Activated naive CD4-positive, alpha-beta T cell treated with anti-CD3 and anti-CD28 coated beads, Interleukin-2, amount 50 U/mL, for 72 hours (primary cell): ENCODE measurements at regions not wholly inside any gene's neighbourhood (a gene's known extent, or its start where the extent isn't known, plus 50 kb on each side); places are given as distances from the start of the nearest gene placed in this dataset.

ENCODE experiments used
- ATAC-seq, 2 donors: fragments of 150-1000 bp; cut with Tn5 transposase; 2 replicates each; pipeline ENCODE4 v1.10.0; 2021; ENCODE audit warnings: mild to moderate bottlenecking in 2 of 2, moderate library complexity in 2 of 2
- DNase-seq, 2 donors: peaks; one replicate each; pipeline ENCODE4 v3.0.0; 2021 to 2022; ENCODE audit warnings: low spot score in 2 of 2
- H3K27ac Mint-ChIP-seq, 2 donors: one replicate each; pipeline ENCODE4 v1.8.0; 2022; ENCODE audit warnings: mild to moderate bottlenecking in 2 of 2, mixed read lengths in 2 of 2
- H3K36me3 Mint-ChIP-seq, 2 donors: one replicate each; pipeline ENCODE4 v1.8.0; 2022; ENCODE audit warnings: mixed read lengths in 2 of 2
- H3K9me3 Mint-ChIP-seq, 2 donors: one replicate each; pipeline ENCODE4 v1.8.0; 2022; ENCODE audit warnings: mixed read lengths in 2 of 2

DNA sequence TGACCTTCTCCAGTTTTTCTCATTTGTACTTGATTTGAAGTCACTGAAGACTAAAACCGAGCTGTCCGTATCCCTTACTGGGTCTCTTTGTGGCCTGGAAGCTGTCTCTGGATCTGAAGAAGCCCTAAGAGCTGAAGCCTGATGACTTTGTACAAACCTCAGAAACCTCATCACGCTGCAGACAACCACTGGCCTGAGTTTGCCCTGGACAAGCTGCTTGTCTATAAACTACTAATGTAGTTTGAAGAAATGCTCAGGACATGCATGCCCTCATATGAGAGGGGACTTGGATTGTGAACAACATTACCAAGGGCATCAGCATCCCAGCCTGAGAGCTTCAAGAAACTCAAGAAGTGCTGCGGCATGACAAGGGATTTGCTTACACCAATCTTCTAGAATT, 79.3 kb upstream of the CBLN2 start:
- no peak overlapping the region for H3K27ac Mint-ChIP-seq

DNA sequence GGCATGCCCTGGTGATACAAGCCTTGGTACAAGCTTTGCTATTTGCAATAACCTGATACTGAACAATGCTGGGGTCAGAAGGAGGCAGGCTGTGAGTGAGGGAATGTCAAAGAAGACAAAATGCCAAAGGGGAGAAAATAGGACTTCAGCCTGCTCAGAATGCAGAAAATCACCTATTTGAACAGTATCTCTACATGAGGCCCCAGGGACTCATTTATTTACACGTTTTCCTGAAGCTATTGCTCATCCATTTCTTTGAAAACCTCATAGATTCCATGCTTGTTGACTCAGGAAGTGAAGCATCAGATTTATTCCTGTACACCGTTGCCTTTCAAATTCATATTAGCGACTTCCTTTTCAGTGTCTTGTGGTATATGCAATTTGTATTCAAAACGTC, 69.4 kb upstream of the CBLN2 start:
- H3K36me3 Mint-ChIP-seq, result peaks cover 0 to 9% of the 10 kb centered on the region in 2 donors
- DNase-seq (no peak), ATAC-seq (no peak)
- peaks cover 7 to 16% of the 10 kb centered on the region in 2 donors for H3K9me3 Mint-ChIP-seq
- H3K27ac Mint-ChIP-seq, result no peak overlapping the region

More for the DNA sequence above, 79.3 kb upstream of the CBLN2 start:
- no peak for DNase-seq
- Mint-ChIP-seq H3K36me3 (no peaks in the 10 kb centered on the region), H3K9me3 (peaks cover 4 to 5% of the 10 kb centered on the region in 2 donors)
- ATAC-seq, result no peak

DNA sequence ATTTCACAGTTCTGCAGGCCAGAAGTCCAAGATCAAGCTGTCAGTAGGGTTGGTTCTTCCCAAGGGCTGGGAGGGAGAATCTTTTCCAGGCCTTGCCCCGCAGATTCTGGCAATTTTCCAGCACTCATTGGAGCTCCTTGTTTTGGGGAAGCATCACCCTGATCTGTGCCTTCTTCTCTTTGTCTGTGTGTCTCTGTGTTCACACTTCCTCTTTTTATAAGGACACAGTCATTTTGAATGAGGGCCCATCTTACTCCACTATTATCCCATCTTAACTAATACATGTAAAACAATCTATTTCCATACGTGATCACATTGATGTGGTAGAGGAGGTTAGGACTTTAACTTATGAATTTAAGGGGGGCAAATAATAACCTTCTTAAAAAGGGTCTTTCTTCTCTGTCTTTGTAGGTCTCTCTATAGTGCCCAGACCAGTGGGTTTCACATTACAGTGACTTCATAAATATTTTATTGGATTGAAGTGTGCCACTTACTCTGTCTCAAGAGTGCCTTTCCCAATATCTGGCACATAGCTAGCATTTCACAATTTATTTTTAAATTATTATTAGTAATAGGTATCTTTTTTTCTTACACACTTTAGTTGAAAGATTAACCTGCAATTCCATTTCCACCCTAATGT, 68.9 kb upstream of the CBLN2 start:
- DNase-seq, result no peak
- no peak for ATAC-seq
- Mint-ChIP-seq H3K9me3 (peaks cover 7 to 20% of the 10 kb centered on the region in 2 donors), H3K36me3 (peaks cover 0 to 12% of the 10 kb centered on the region in 2 donors), H3K27ac (no peak overlapping the region)

DNA sequence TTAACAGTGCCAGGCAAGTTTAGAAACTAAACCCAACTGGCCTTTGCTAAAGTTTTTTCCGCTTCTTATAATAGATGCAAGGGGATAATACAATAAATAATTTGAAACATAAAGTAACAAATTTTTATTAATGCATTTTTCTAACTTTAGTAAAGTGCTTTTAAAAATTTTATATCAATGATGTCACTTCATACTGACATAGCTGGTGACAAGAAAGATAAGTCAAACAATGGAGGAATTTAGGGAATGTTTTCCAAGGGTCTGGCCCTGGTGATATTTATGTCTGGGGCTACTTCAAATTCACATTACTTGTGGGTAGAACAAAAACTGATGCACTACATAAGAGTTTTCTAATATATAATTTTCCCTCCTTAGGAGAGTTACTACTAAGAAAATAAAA, 61.2 kb upstream of the CBLN2 start:
- no peak for DNase-seq
- no peak for ATAC-seq
- Mint-ChIP-seq H3K9me3 (peaks cover 7 to 16% of the 10 kb centered on the region in 2 donors), H3K36me3 (peaks cover 0 to 11% of the 10 kb centered on the region in 2 donors), H3K27ac (no peak overlapping the region)

- peaks cover 0 to 11% of the 10 kb centered on the region in 2 donors for H3K36me3 Mint-ChIP-seq
- ATAC-seq, result no peak
- peaks cover 5 to 6% of the 10 kb centered on the region in 2 donors for H3K9me3 Mint-ChIP-seq
- DNase-seq, result no peak
- H3K27ac Mint-ChIP-seq, result no peak overlapping the region
Measured at GRCh38 chr18:72601944-72602343, 57.8 kb upstream of the CBLN2 start.

DNA sequence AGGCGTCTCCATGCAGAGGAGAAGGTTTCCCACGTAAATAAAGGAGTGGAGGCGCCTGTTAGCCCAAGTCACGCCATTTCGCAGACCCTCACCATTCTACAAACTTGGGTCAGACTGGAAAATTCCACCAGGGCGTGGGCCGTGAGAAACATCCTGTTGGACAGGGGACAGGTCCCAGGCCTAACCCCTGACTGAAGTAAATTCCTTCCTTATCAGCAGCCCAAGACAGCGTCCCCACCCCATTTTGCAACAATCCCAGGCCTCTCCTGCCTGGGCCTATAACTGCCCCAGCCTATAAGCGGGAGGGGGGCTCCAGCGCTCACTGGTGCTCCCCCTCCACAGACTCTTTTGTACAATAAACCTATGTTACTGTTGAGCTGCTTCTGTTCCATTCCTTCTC, 57.3 kb upstream of the CBLN2 start:
- H3K36me3 Mint-ChIP-seq, result peaks cover 0 to 11% of the 10 kb centered on the region in 2 donors
- DNase-seq, result no peak
- ATAC-seq, result no peak
- no peak overlapping the region for H3K27ac Mint-ChIP-seq
- H3K9me3 Mint-ChIP-seq, result peaks cover 6 to 8% of the 10 kb centered on the region in 2 donors
